Sigmoid colon (tissue), 6 donors: ENCODE measurements at regions not wholly inside any gene's neighbourhood (a gene's known extent, or its start where the extent isn't known, plus 50 kb on each side); places are given as distances from the start of the nearest gene placed in this dataset.
"Not testable (repeated sequence)": the region's sequence is repeated elsewhere in the genome, so short reads cannot be mapped to it uniquely, and the experiment has no call there.

Experiments
- DNase-seq: peaks from one replicate; pipeline ENCODE4 v3.0.0-alpha.2; 2019
- H3K27ac ChIP-seq, 4 donors: fragments of 200-600 bp; sonication (generic); one replicate each; pipeline ENCODE4 v1.5.1; 2016 to 2019; ENCODE audit warnings: mild to moderate bottlenecking in 1 of 4
- H3K27me3 ChIP-seq, 3 donors: fragments of 200-600 bp; sonication (generic); one replicate each; pipeline ENCODE4 v1.5.1; 2019; ENCODE audit warnings: mild to moderate bottlenecking in 1 of 3
- H3K36me3 ChIP-seq, 4 donors: fragments of 200-600 bp; sonication (generic); one replicate each; pipeline ENCODE4 v1.5.1; 2016 to 2019
- H3K4me1 ChIP-seq, 4 donors: fragments of 200-600 bp; sonication (generic); one replicate each; pipeline ENCODE4 v1.5.1; 2017 to 2019
- H3K4me3 ChIP-seq, 4 donors: fragments of 200-600 bp; sonication (generic); one replicate each; pipeline ENCODE4 v1.5.1; 2017 to 2019; ENCODE audit warnings: mild to moderate bottlenecking in 2 of 4, moderate library complexity in 1 of 4
- H3K9me3 ChIP-seq, 4 donors: fragments of 200-600 bp in 3 of 4; sonication (generic) in 3 of 4; one replicate each; pipeline versions ENCODE4 v1.5.1 to v1.6.1; 2013 to 2019
- CTCF ChIP-seq, 4 experiments: fragments of 450-650 bp in 3 of 4; fragments of 200-600 bp in 1 of 4; IDR thresholded peaks; one replicate each; pipeline ENCODE4 v1.5.1; 2016 to 2019; ENCODE audit warnings: antibody characterized with exemption in 4 of 4, mild to moderate bottlenecking in 3 of 4, moderate library complexity in 2 of 4
- EP300 ChIP-seq, 4 donors: sonication (generic); formaldehyde crosslinking; IDR thresholded peaks; one replicate each; pipeline ENCODE4 v1.6.1; 2017; ENCODE audit warnings: antibody characterized with exemption in 4 of 4
- POLR2A ChIP-seq, 2 donors: fragments of 450-650 bp; IDR thresholded peaks; one replicate each; pipeline ENCODE4 v1.6.1; 2016; ENCODE audit warnings: antibody characterized with exemption in 2 of 2, mild to moderate bottlenecking in 2 of 2, moderate library complexity in 2 of 2
- POLR2AphosphoS5 ChIP-seq, 4 donors: sonication (generic); formaldehyde crosslinking; IDR thresholded peaks; one replicate each; pipeline ENCODE4 v1.6.1; 2017; ENCODE audit warnings: antibody characterized with exemption in 4 of 4
- WGBS, 2 donors: extraction: QIAGEN DNeasy Blood & Tissue Kit; methylation state at CpG; one replicate each; pipeline ENCODE4 v1.1.7; 2013; 5-methylcytosine and 5-hydroxymethylcytosine counted together
- intact Hi-C: fragments of 100-400 bp; cut with DNase I; formaldehyde crosslinking; loops from one replicate; pipeline ENCODE4 v1.15.1; 2023
- donor health status: healthy with polysubstance abuse.
- donor health status: healthy.

GRCh38 chr3:118803096-118803476 lies 231.6 kb downstream of the IGSF11 start:
- Histone ChIP-seq H3K9me3 (no peaks in the 10 kb centered on the region), H3K4me1 (no peaks in the 10 kb centered on the region), H3K4me3 (no peak overlapping the region), H3K36me3 (no peaks in the 10 kb centered on the region), H3K27ac (no peak overlapping the region), H3K27me3 (no peaks in the 10 kb centered on the region)
- WGBS, 2 donors, result 62 to 84% methylated on average over 3 of the region's 3 CpGs
- intact Hi-C loops, result no loop called here
- no peak for TF ChIP-seq EP300 (IDR thresholded peaks at IDR 0.05)
- TF ChIP-seq POLR2A (IDR thresholded peaks at IDR 0.05), result no peak
- no peak for TF ChIP-seq CTCF (IDR thresholded peaks at IDR 0.05)
- TF ChIP-seq POLR2AphosphoS5 (IDR thresholded peaks at IDR 0.05), result no peak
- no peak for DNase-seq

GRCh38 chr3:118805007-118805406 lies 229.6 kb downstream of the IGSF11 start:
- Histone ChIP-seq H3K27ac (no peak overlapping the region), H3K4me3 (no peak overlapping the region), H3K9me3 (no peaks in the 10 kb centered on the region), H3K36me3 (no peaks in the 10 kb centered on the region), H3K4me1 (no peaks in the 10 kb centered on the region), H3K27me3 (no peaks in the 10 kb centered on the region)
- intact Hi-C loops, result no loop called here
- WGBS, 2 donors, result 56 to 72% methylated on average over 2 of the region's 2 CpGs
- TF ChIP-seq EP300 (IDR thresholded peaks at IDR 0.05) (no peak), CTCF (IDR thresholded peaks at IDR 0.05) (no peak), POLR2AphosphoS5 (IDR thresholded peaks at IDR 0.05) (no peak)
- no peak for DNase-seq

GRCh38 chr3:118806423-118806822 lies 228.2 kb downstream of the IGSF11 start:
- Histone ChIP-seq H3K27ac (no peak overlapping the region), H3K9me3 (no peaks in the 10 kb centered on the region), H3K4me3 (no peak overlapping the region), H3K4me1 (no peaks in the 10 kb centered on the region), H3K27me3 (no peaks in the 10 kb centered on the region), H3K36me3 (no peaks in the 10 kb centered on the region)
- DNase-seq, result no peak
- intact Hi-C loops, result no loop called here
- 87 to 90% methylated on average over 5 of the region's 5 CpGs for WGBS, 2 donors
- TF ChIP-seq CTCF (IDR thresholded peaks at IDR 0.05) (no peak), POLR2AphosphoS5 (IDR thresholded peaks at IDR 0.05) (no peak), EP300 (IDR thresholded peaks at IDR 0.05) (no peak), POLR2A (IDR thresholded peaks at IDR 0.05) (no peak)

GRCh38 chr3:118807349-118807748 lies 227.3 kb downstream of the IGSF11 start:
- WGBS, 2 donors, result 89 to 93% methylated on average over 2 of the region's 2 CpGs
- H3K27ac ChIP-seq, result not testable (repeated sequence)

GRCh38 chr3:118808723-118809122 lies 225.9 kb downstream of the IGSF11 start:
- no peaks in the 10 kb centered on the region for H3K4me1 ChIP-seq
- H3K27me3 ChIP-seq, result no peaks in the 10 kb centered on the region
- DNase-seq, result no peak
- no peaks in the 10 kb centered on the region for H3K36me3 ChIP-seq
- 35 to 61% methylated on average over 6 of the region's 6 CpGs for WGBS, 2 donors
- no peak overlapping the region for H3K4me3 ChIP-seq
- intact Hi-C loops, result no loop called here
- H3K27ac ChIP-seq, result no peak overlapping the region
- TF ChIP-seq EP300 (IDR thresholded peaks at IDR 0.05) (no peak), CTCF (IDR thresholded peaks at IDR 0.05) (no peak), POLR2AphosphoS5 (IDR thresholded peaks at IDR 0.05) (no peak), POLR2A (IDR thresholded peaks at IDR 0.05) (no peak)
- H3K9me3 ChIP-seq, result no peaks in the 10 kb centered on the region

More at GRCh38 chr3:118807349-118807748, 227.3 kb downstream of the IGSF11 start:
- H3K4me1 ChIP-seq, H3K4me3 ChIP-seq, H3K9me3 ChIP-seq, H3K36me3 ChIP-seq, DNase-seq, intact Hi-C loops, H3K27me3 ChIP-seq: not testable (repeated sequence)
